ENCODE measurements at regions not wholly inside any gene's neighbourhood (a gene's known extent, or its start where the extent isn't known, plus 50 kb on each side); places are given as distances from the start of the nearest gene placed in this dataset.

- no peak overlapping the region for H3K4me3 Mint-ChIP-seq
- H3K4me1 ChIP-seq (ENCODE audit: control insufficient read depth in 2 of 2, insufficient read depth in 2 of 2, low read length in 2 of 2) = no peaks in the 10 kb centered on the region
- peaks cover 0 to 5% (median 0%) of the 10 kb centered on the region in 5 donors for H3K27me3 Mint-ChIP-seq
- H3K9me3 ChIP-seq (ENCODE audit: control insufficient read depth in 2 of 3, low read length in 3 of 3) = peaks cover 0 to 3% (median 0%) of the 10 kb centered on the region in 3 experiments
- no peaks in the 10 kb centered on the region for H3K27me3 ChIP-seq (ENCODE audit: control insufficient read depth in 2 of 2, insufficient read depth in 2 of 2, low read length in 2 of 2)
- no peak overlapping the region for H3K4me3 ChIP-seq (ENCODE audit: low read length)
- intact Hi-C loops (cut with micrococcal nuclease) = loop anchor here in 1 of 2 donors (10.0 kb wide), 2 partner anchors 153 to 183 kb away; partner anchors contain the start of genes DIDO1 and SLC17A9
- H3K36me3 Mint-ChIP-seq = peaks cover 0 to 5% (median 3%) of the 10 kb centered on the region in 5 donors
- peaks cover 0 to 4% (median 0%) of the 10 kb centered on the region in 7 donors for H3K4me1 Mint-ChIP-seq
- ChIA-PET CTCF (no interaction called here), POLR2A (no interaction called here)
- no peak overlapping the region for H3K27ac ChIP-seq (ENCODE audit: low read depth, low read length)
- H3K36me3 ChIP-seq (ENCODE audit: control insufficient read depth in 2 of 3, insufficient read depth in 3 of 3, low read length in 3 of 3) = no peaks in the 10 kb centered on the region
- H3K9me3 Mint-ChIP-seq = peaks cover 0 to 25% (median 10%) of the 10 kb centered on the region in 11 donors
- DNase-seq = no peak
- ATAC-seq = no peak
- no peak overlapping the region for H3K27ac Mint-ChIP-seq
These were observed 100.9 kb upstream of the BHLHE23 start for GRCh38 chr20:63107449-63108200.

GRCh38 chr20:63106765-63107448, 100.1 kb upstream of the BHLHE23 start:
- H3K4me3 Mint-ChIP-seq = no peak overlapping the region
- peaks cover 0 to 5% (median 3%) of the 10 kb centered on the region in 5 donors for H3K36me3 Mint-ChIP-seq
- H3K36me3 ChIP-seq (ENCODE audit: control insufficient read depth in 2 of 3, insufficient read depth in 3 of 3, low read length in 3 of 3) = no peaks in the 10 kb centered on the region
- no peaks in the 10 kb centered on the region for H3K4me1 ChIP-seq (ENCODE audit: control insufficient read depth in 2 of 2, insufficient read depth in 2 of 2, low read length in 2 of 2)
- no peak overlapping the region for H3K27ac Mint-ChIP-seq
- H3K9me3 ChIP-seq (ENCODE audit: control insufficient read depth in 2 of 3, low read length in 3 of 3) = peaks cover 0 to 3% (median 0%) of the 10 kb centered on the region in 3 experiments
- ChIA-PET CTCF (no interaction called here), POLR2A (no interaction called here)
- no peak overlapping the region for H3K4me3 ChIP-seq (ENCODE audit: low read length)
- peaks cover 0 to 4% (median 0%) of the 10 kb centered on the region in 7 donors for H3K4me1 Mint-ChIP-seq
- H3K27me3 Mint-ChIP-seq = peaks cover 0 to 5% (median 0%) of the 10 kb centered on the region in 5 donors
- no peaks in the 10 kb centered on the region for H3K27me3 ChIP-seq (ENCODE audit: control insufficient read depth in 2 of 2, insufficient read depth in 2 of 2, low read length in 2 of 2)
- DNase-seq (no peak), ATAC-seq (no peak)
- intact Hi-C loops (cut with micrococcal nuclease) = loop anchor here in 1 of 2 donors (10.0 kb wide), 2 partner anchors 152 to 182 kb away; partner anchors contain the start of genes DIDO1 and SLC17A9
- no peak overlapping the region for H3K27ac ChIP-seq (ENCODE audit: low read depth, low read length)
- H3K9me3 Mint-ChIP-seq = peaks cover 0 to 19% (median 10%) of the 10 kb centered on the region in 11 donors

DNA sequence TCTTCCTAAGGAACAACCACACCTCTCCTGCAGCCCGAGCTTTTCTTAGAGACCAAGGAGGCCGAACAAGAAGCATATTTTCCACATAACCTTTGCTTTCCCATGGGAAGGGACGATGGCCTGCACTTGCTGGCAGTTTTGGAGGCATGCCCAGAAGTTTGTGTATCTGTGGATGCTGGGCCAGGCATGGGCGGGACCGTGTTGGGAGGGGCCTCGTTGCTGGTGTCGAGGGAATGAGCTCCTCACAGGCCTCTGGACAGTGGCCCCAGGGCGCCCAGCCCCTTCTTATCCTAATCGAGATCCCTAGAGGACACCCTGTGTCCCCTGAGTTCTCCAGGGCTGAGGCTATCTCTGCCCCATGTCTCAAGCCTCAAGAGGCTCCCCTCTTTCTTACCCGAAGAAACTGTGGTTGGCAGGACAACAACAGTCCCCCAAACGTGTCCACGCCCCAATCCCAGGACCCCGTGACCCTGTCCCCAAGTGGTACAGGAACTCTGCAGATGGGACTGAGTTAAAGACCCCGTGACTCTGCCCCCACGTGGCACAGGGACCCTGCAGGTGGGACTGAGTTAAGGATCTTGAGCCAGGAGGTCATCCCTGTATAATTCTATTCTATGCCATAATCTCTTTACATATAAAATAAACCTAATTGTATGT, 99.5 kb upstream of the BHLHE23 start:
- DNase-seq (no peak), ATAC-seq (no peak)
- Mint-ChIP-seq H3K27ac (peak overlapping the region in 1 of 9 donors; percentile 27), H3K36me3 (peaks cover 0 to 3% (median 0%) of the 10 kb centered on the region in 5 donors), H3K4me1 (peaks cover 0 to 8% (median 5%) of the 10 kb centered on the region in 7 donors), H3K4me3 (peak overlapping the region in 1 of 10 donors; percentile 73), H3K27me3 (no peaks in the 10 kb centered on the region), H3K9me3 (peaks cover 0 to 12% (median 4%) of the 10 kb centered on the region in 11 donors)
- ChIA-PET CTCF (no interaction called here), POLR2A (no interaction called here)
- H3K4me3 ChIP-seq (ENCODE audit: low read length) = no peak overlapping the region
- no peak overlapping the region for H3K27ac ChIP-seq (ENCODE audit: low read depth, low read length)
- H3K27me3 ChIP-seq (ENCODE audit: control insufficient read depth in 2 of 2, insufficient read depth in 2 of 2, low read length in 2 of 2) = no peaks in the 10 kb centered on the region
- intact Hi-C loops (cut with micrococcal nuclease) = loop anchor here in 1 of 2 donors (10.0 kb wide), 2 partner anchors 151 to 181 kb away; partner anchors contain the start of genes DIDO1 and SLC17A9
- H3K4me1 ChIP-seq (ENCODE audit: control insufficient read depth in 2 of 2, insufficient read depth in 2 of 2, low read length in 2 of 2) = no peaks in the 10 kb centered on the region
- H3K9me3 ChIP-seq (ENCODE audit: control insufficient read depth in 2 of 3, low read length in 3 of 3) = peaks cover 0 to 3% (median 0%) of the 10 kb centered on the region in 3 experiments
- no peaks in the 10 kb centered on the region for H3K36me3 ChIP-seq (ENCODE audit: control insufficient read depth in 2 of 3, insufficient read depth in 3 of 3, low read length in 3 of 3)

DNA sequence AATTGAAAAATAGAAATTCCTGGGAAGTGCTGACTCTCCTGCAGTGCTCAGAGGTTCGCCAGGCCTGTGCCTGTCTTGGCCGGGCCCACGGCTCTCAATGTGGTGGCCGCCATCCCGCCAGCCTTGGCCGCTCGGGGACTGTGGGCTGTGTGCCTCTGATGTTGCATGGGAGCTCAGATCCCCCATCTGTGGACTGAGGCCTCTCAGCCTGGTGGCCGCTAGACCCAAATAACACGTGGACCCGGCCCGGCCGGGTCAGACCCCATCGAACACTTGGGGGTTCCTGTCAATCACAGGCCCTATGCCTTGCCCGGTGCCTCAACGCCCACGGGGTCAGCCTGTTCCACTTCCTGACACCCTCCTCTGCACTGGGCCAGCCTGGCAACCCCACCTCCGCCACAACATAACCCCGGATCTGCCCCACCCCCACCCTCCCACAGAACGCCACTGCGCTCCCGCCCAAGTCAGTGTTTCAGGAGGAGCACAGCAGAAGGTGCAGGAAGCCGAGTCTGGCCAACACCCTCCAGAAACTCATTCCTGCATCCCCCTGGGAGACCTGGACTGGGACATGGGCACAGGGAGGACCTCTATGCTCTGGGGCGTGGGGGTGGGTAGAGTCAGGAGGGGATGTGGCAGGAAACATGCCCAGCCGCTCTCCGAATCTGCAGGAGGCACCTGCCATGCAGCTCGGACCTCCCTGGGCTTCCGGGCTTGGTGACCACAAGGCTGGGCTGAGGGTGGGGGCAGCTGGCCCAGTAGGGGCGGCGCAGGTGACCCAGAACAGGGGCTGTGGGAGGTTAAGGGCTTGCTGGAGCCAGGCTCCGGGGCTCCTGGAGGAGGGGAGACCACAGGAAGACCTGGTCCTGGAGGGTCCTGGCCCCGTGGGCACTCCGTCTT, 98.7 kb upstream of the BHLHE23 start:
- H3K36me3 ChIP-seq (ENCODE audit: control insufficient read depth in 2 of 3, insufficient read depth in 3 of 3, low read length in 3 of 3) = no peaks in the 10 kb centered on the region
- ChIA-PET POLR2A (no interaction called here), CTCF (no interaction called here)

GRCh38 chr20:63104312-63105181, 97.8 kb upstream of the BHLHE23 start:
- Mint-ChIP-seq H3K36me3 (peaks cover 0 to 3% (median 0%) of the 10 kb centered on the region in 5 donors), H3K4me1 (peaks cover 0 to 8% (median 5%) of the 10 kb centered on the region in 7 donors), H3K9me3 (peaks cover 0 to 8% (median 4%) of the 10 kb centered on the region in 11 donors), H3K27ac (peak overlapping the region in 4 of 9 donors; percentile 49 to 93 (median 54)), H3K27me3 (no peaks in the 10 kb centered on the region), H3K4me3 (peak overlapping the region in 9 of 10 donors; percentile 12 to 95 (median 66))
- H3K9me3 ChIP-seq (ENCODE audit: control insufficient read depth in 2 of 3, low read length in 3 of 3) = peaks cover 0 to 3% (median 0%) of the 10 kb centered on the region in 3 experiments
- H3K27ac ChIP-seq (ENCODE audit: low read depth, low read length) = no peak overlapping the region
- no peaks in the 10 kb centered on the region for H3K4me1 ChIP-seq (ENCODE audit: control insufficient read depth in 2 of 2, insufficient read depth in 2 of 2, low read length in 2 of 2)
- H3K36me3 ChIP-seq (ENCODE audit: control insufficient read depth in 2 of 3, insufficient read depth in 3 of 3, low read length in 3 of 3) = no peaks in the 10 kb centered on the region
- no peaks in the 10 kb centered on the region for H3K27me3 ChIP-seq (ENCODE audit: control insufficient read depth in 2 of 2, insufficient read depth in 2 of 2, low read length in 2 of 2)
- no peak overlapping the region for H3K4me3 ChIP-seq (ENCODE audit: low read length)
- intact Hi-C loops (cut with micrococcal nuclease) = loop anchor here in 1 of 2 donors (5.0 to 10.0 kb wide), 5 partner anchors 150 to 867 kb away; partner anchors contain the start of genes ADRM1, DIDO1, OSBPL2 and SLC17A9
- POLR2A ChIA-PET = no interaction called here
- DNase-seq = no peak
- CTCF ChIA-PET = no interaction called here
- no peak for ATAC-seq

More for the DNA sequence above, 98.7 kb upstream of the BHLHE23 start:
- Mint-ChIP-seq H3K4me1 (peaks cover 0 to 8% (median 5%) of the 10 kb centered on the region in 7 donors), H3K27me3 (no peaks in the 10 kb centered on the region), H3K27ac (peak overlapping the region in 1 of 9 donors; percentile 14), H3K4me3 (peak overlapping the region in 1 of 10 donors; percentile 51), H3K9me3 (peaks cover 0 to 11% (median 4%) of the 10 kb centered on the region in 11 donors), H3K36me3 (peaks cover 0 to 3% (median 0%) of the 10 kb centered on the region in 5 donors)
- Histone ChIP-seq H3K4me1 (ENCODE audit: control insufficient read depth in 2 of 2, insufficient read depth in 2 of 2, low read length in 2 of 2) (no peaks in the 10 kb centered on the region), H3K9me3 (ENCODE audit: control insufficient read depth in 2 of 3, low read length in 3 of 3) (peaks cover 0 to 3% (median 0%) of the 10 kb centered on the region in 3 experiments), H3K27ac (ENCODE audit: low read depth, low read length) (no peak overlapping the region), H3K27me3 (ENCODE audit: control insufficient read depth in 2 of 2, insufficient read depth in 2 of 2, low read length in 2 of 2) (no peaks in the 10 kb centered on the region), H3K4me3 (ENCODE audit: low read length) (no peak overlapping the region)
- intact Hi-C loops (cut with micrococcal nuclease) = loop anchor here in 1 of 2 donors (10.0 kb wide), 2 partner anchors 151 to 181 kb away; partner anchors contain the start of genes DIDO1 and SLC17A9
- ATAC-seq = no peak
- DNase-seq = no peak

Measured in naive thymus-derived CD4-positive, alpha-beta T cell (primary cell).